Transverse colon (tissue), 4 donors: ENCODE measurements at regions not wholly inside any gene's neighbourhood (a gene's known extent, or its start where the extent isn't known, plus 50 kb on each side); places are given as distances from the start of the nearest gene placed in this dataset.

Experiments used
- DNase-seq: peaks from one replicate; pipeline ENCODE4 v3.0.0-alpha.2; 2019
- H3K27ac ChIP-seq, 4 donors: fragments of 200-600 bp; sonication (generic); 2 replicates each; pipeline ENCODE4 v1.5.1; 2016 to 2018; ENCODE audit warnings: inconsistent platforms in 4 of 4
- H3K27me3 ChIP-seq: fragments of 200-600 bp; sonication (generic); 2 replicates; pipeline ENCODE4 v1.5.1; 2017; ENCODE audit warnings: inconsistent platforms
- H3K36me3 ChIP-seq, 4 donors: fragments of 200-600 bp; sonication (generic); 2 replicates each; pipeline ENCODE4 v1.5.1; 2017 to 2019; ENCODE audit warnings: inconsistent platforms in 4 of 4
- H3K4me1 ChIP-seq, 4 donors: fragments of 200-600 bp; sonication (generic); 2 replicates each; pipeline ENCODE4 v1.5.1; 2017 to 2020; ENCODE audit warnings: inconsistent platforms in 4 of 4
- H3K4me3 ChIP-seq, 4 donors: fragments of 200-600 bp; sonication (generic); 1 replicate in 1 of 4; 2 replicates in 3 of 4; pipeline versions ENCODE4 v1.5.1 to v1.6.1; 2017 to 2019; ENCODE audit warnings: inconsistent platforms in 4 of 4
- H3K9me3 ChIP-seq, 2 donors: fragments of 200-600 bp; sonication (generic); 2 replicates each; pipeline ENCODE4 v1.5.1; 2017 to 2019; ENCODE audit warnings: inconsistent platforms in 2 of 2
- CTCF ChIP-seq, 5 experiments: fragments of 200-600 bp in 3 of 5; fragments of 450-650 bp in 2 of 5; sonication (generic) in 3 of 5; IDR thresholded peaks; 1 replicate in 2 of 5; 2 replicates in 3 of 5; pipeline ENCODE4 v1.5.1; 2016 to 2017; ENCODE audit warnings: antibody characterized with exemption in 5 of 5, inconsistent platforms in 3 of 5, mild to moderate bottlenecking in 2 of 5, moderate library complexity in 1 of 5
- EP300 ChIP-seq: sonication (generic); formaldehyde crosslinking; IDR thresholded peaks from one replicate; pipeline ENCODE4 v1.6.1; 2017; ENCODE audit warnings: antibody characterized with exemption, low read depth
- POLR2A ChIP-seq: fragments of 450-650 bp; IDR thresholded peaks from one replicate; pipeline ENCODE4 v1.6.1; 2016; ENCODE audit warnings: antibody characterized with exemption, mild to moderate bottlenecking, moderate library complexity
- POLR2AphosphoS5 ChIP-seq, 3 donors: sonication (generic); formaldehyde crosslinking; IDR thresholded peaks; one replicate each; pipeline ENCODE4 v1.6.1; 2016; ENCODE audit warnings: antibody characterized with exemption in 3 of 3
- WGBS, 2 donors: methylation state at CpG; one replicate each; pipeline ENCODE4 v1.1.5; 2018; ENCODE audit warnings: low coverage in 1 of 2; 5-methylcytosine and 5-hydroxymethylcytosine counted together
- in situ Hi-C, 4 donors: fragments of 200-750 bp; cut with MboI; loops; one replicate each; pipeline versions ENCODE4 v1.15.0 to v1.15.1; 2017; ENCODE audit warnings: low sequenced_read_pairs in 3 of 4, low pct_ligation_motif_present in 1 of 4, low pct_unique_long_range_greater_than_20kb in 1 of 4
- intact Hi-C: fragments of 100-400 bp; cut with DNase I; formaldehyde crosslinking; loops from one replicate; pipeline ENCODE4 v1.15.1; 2023; ENCODE audit warnings: low total_unique reads

DNA sequence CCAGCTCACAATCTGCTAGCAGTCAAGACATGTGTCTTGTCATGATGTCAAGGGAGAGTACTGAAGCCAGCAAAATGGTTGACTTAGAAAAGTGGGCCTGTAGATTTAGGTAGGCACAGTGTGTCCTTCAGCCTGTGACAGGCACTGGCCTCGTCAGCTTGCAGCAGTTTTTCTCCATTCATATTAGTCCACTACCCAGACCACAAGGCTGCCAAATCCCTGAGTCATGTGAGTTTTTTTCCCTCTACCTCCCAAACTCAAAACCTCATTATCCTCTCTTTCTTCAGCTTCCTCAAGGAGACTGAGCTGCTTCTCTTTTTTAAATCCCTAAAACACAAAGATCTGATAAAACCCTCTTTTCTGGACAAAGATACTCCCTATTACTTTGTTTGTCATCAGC lies 102.6 kb upstream of the HS3ST3A1 start:
- Histone ChIP-seq H3K36me3 (no peaks in the 10 kb centered on the region), H3K4me3 (no peak overlapping the region), H3K27me3 (no peaks in the 10 kb centered on the region), H3K9me3 (no peaks in the 10 kb centered on the region), H3K27ac (no peak overlapping the region), H3K4me1 (no peaks in the 10 kb centered on the region)
- intact Hi-C loops (no loop called here), in situ Hi-C loops (no loop called here)
- no peak for DNase-seq
- WGBS, 2 donors, result 43% methylated on average over 1 of the region's 1 CpG; no CpG with 5 or more reads in 1 of the 2 donors
- no peak for TF ChIP-seq CTCF (IDR thresholded peaks at IDR 0.05)
- TF ChIP-seq EP300, result no peak
- no peak for TF ChIP-seq POLR2A
- no peak for TF ChIP-seq POLR2AphosphoS5 (IDR thresholded peaks at IDR 0.05)

DNA sequence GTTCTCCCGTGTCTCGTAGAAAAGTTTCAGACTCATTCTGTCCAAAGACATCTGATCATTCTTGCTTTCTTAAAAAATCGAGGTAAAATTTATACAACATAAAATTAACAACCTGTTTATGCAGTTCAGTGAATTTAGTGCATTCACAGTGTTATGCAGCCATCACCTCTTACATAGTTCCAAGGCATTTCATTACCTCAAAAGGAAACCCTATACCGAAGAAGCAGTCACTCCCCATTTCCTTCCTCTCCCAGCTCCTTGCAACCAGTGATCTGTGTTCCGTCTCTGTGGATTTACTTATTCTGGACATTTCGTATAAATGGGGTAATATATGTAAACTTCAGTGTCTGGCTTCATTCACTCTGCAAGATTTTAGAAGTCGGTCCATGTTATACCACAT lies 103.5 kb upstream of the HS3ST3A1 start:
- no peaks in the 10 kb centered on the region for H3K4me1 ChIP-seq
- in situ Hi-C loops, result no loop called here
- H3K36me3 ChIP-seq, result no peaks in the 10 kb centered on the region
- no peak for DNase-seq
- WGBS, 2 donors, result 54 to 55% methylated on average over 7 of the region's 7 CpGs
- no peak overlapping the region for H3K27ac ChIP-seq
- H3K9me3 ChIP-seq, result no peaks in the 10 kb centered on the region
- no peaks in the 10 kb centered on the region for H3K27me3 ChIP-seq
- TF ChIP-seq POLR2AphosphoS5 (IDR thresholded peaks at IDR 0.05) (no peak), CTCF (IDR thresholded peaks at IDR 0.05) (no peak), POLR2A (no peak), EP300 (no peak)
- intact Hi-C loops, result no loop called here
- no peak overlapping the region for H3K4me3 ChIP-seq

GRCh38 chr17:13721705-13722104 lies 120.0 kb upstream of the HS3ST3A1 start:
- in situ Hi-C loops, result no loop called here
- intact Hi-C loops, result no loop called here

DNA sequence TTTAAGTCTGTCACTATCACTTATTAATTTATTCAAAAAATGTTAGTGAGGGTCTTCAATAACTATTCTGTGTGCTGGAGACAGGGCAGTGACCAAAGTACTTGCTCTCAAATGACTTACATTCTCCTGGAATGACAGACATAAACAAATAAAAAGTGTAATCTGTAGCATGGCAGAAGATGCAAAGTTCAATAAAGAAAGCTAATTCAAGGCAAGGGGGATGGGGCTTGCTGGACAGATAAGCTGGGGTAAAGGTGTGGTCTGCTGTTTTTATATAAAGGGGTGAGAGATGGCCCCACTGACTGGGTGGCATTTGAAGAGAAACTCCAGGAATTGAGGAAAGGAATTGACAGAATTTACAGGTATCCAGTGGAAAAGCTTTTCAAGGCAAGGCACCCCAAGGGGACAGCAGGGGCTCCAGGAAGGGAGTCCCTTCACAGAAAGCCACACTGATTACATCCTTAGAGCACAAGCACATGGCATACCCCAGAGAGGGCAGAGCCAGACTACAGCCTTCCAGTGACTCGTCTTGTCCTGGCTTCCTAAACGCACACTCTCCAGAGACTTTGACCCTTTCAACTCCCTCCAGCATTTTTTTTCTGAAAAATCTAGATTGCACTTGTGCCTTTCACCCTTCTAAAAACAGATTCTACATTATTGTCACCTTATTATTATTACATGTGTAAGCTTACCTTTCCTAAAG lies 123.7 kb upstream of the HS3ST3A1 start:
- Histone ChIP-seq H3K4me3 (no peak overlapping the region), H3K9me3 (no peaks in the 10 kb centered on the region), H3K36me3 (no peaks in the 10 kb centered on the region), H3K27ac (no peak overlapping the region), H3K4me1 (no peaks in the 10 kb centered on the region), H3K27me3 (no peaks in the 10 kb centered on the region)
- intact Hi-C loops, result no loop called here
- WGBS, 2 donors, result 10 to 27% methylated on average over 2 of the region's 2 CpGs
- no peak for DNase-seq
- in situ Hi-C loops, result no loop called here
- TF ChIP-seq CTCF (IDR thresholded peaks at IDR 0.05) (no peak), EP300 (no peak), POLR2AphosphoS5 (IDR thresholded peaks at IDR 0.05) (no peak), POLR2A (no peak)

More at GRCh38 chr17:13721705-13722104, 120.0 kb upstream of the HS3ST3A1 start:
- Histone ChIP-seq H3K27ac (no peak overlapping the region), H3K9me3 (no peaks in the 10 kb centered on the region), H3K4me1 (no peaks in the 10 kb centered on the region), H3K4me3 (no peak overlapping the region), H3K36me3 (no peaks in the 10 kb centered on the region), H3K27me3 (no peaks in the 10 kb centered on the region)
- DNase-seq, result no peak
- TF ChIP-seq POLR2A, result no peak
- no peak for TF ChIP-seq POLR2AphosphoS5 (IDR thresholded peaks at IDR 0.05)
- TF ChIP-seq CTCF (IDR thresholded peaks at IDR 0.05), result no peak
- no peak for TF ChIP-seq EP300
- 85 to 87% methylated on average over 4 to 5 of the region's 5 CpGs for WGBS, 2 donors
